HCT116 (cell line): ENCODE measurements at regions not wholly inside any gene's neighbourhood (a gene's known extent, or its start where the extent isn't known, plus 50 kb on each side); places are given as distances from the start of the nearest gene placed in this dataset.

ENCODE experiments used
- ATAC-seq: fragments of 200-7000 bp; cut with Tn5 transposase; 2 replicates; pipeline ENCODE4 v1.9.1; 2020; ENCODE audit warnings: mild to moderate bottlenecking, moderate library complexity
- BruUV-seq: library from RNA; stranded (reverse); fragments of 400-500 nt; replicated peaks from 2 replicates; lab custom pipeline; 2021; lab: Mats Ljungman, UMichigan
- CTCF ChIA-PET: fragments of 300-600 bp; sonication (Branson Sonifier 250); formaldehyde crosslinking; loops from one replicate; lab custom pipeline; 2021; ENCODE audit warnings: antibody characterized with exemption; lab: Charles Lee
- POLR2A ChIA-PET: fragments of 300-600, 350-600 bp; sonication (Branson Sonifier 250); formaldehyde crosslinking; loops from one replicate; lab custom pipeline; 2021; ENCODE audit warnings: antibody characterized with exemption; lab: Charles Lee
- RAD21 ChIA-PET, 2 experiments: fragments of 300-600 bp; sonication (Branson Sonifier 250); formaldehyde crosslinking; loops; one replicate each; lab custom pipeline; 2023; ENCODE audit warnings: low total read pairs in 2 of 2; ENCODE audit not compliant: uncharacterized antibody in 2 of 2, unreplicated experiment in 2 of 2, low non-redundant PET in 1 of 2; lab: Charles Lee
- DNase-seq: peaks from one replicate; pipeline ENCODE4 v3.0.0-alpha.2; 2010; ENCODE audit warnings: low read depth, low spot score
- H2AFZ ChIP-seq: fragments of 200-600 bp; shearing (Covaris generic), sonication (generic); 2 replicates; pipeline ENCODE4 v1.6.1; 2017; ENCODE audit warnings: low read depth, mixed run types, mixed read lengths, antibody characterized with exemption, low read length; ENCODE audit not compliant: poor library complexity, severe bottlenecking
- H3K27ac ChIP-seq: 2 replicates; pipeline ENCODE4 v1.5.1; 2012; ENCODE audit warnings: low read depth, low read length
- H3K27me3 ChIP-seq: fragments of 200-600 bp; sonication (generic); 2 replicates; pipeline ENCODE4 v1.6.1; 2016; ENCODE audit warnings: mixed run types, low read length, mixed read lengths; ENCODE audit not compliant: insufficient read depth
- H3K36me3 ChIP-seq, 2 experiments: fragments of 200-500 bp in 1 of 2; fragments of 200-600 bp in 1 of 2; sonication (Bioruptor generic) in 1 of 2; sonication (generic) in 1 of 2; 2 replicates each; pipeline versions ENCODE4 v1.5.1 to v1.6.1; 2014 to 2016; ENCODE audit warnings: low read length in 2 of 2, inconsistent platforms in 1 of 2, mixed read lengths in 1 of 2, mixed run types in 1 of 2; ENCODE audit not compliant: insufficient read depth in 2 of 2, control insufficient read depth in 1 of 2
- H3K4me1 ChIP-seq, 2 experiments: fragments of 200-600 bp in 1 of 2; sonication (generic) in 1 of 2; 2 replicates each; pipeline versions ENCODE4 v1.5.1 to v1.6.1; 2012 to 2017; ENCODE audit warnings: low read length in 2 of 2, inconsistent platforms in 1 of 2, mild to moderate bottlenecking in 1 of 2, mixed read lengths in 1 of 2, mixed run types in 1 of 2, moderate library complexity in 1 of 2; ENCODE audit not compliant: insufficient read depth in 2 of 2, control insufficient read depth in 1 of 2
- H3K4me2 ChIP-seq: fragments of 200-600 bp; sonication (generic); 2 replicates; pipeline ENCODE4 v1.6.1; 2017; ENCODE audit warnings: mixed run types, low read length, mixed read lengths
- H3K4me3 ChIP-seq, 2 experiments: fragments of 200-600 bp in 1 of 2; sonication (generic) in 1 of 2; replicated peaks in 1 of 2; 2 replicates each; pipeline ENCODE4 v1.5.1; 2011 to 2016; ENCODE audit warnings: low read length in 2 of 2, control low read depth in 1 of 2, low read depth in 1 of 2, mild to moderate bottlenecking in 1 of 2, mixed read lengths in 1 of 2, mixed run types in 1 of 2
- H3K79me2 ChIP-seq: fragments of 200-600 bp; sonication (generic); 2 replicates; pipeline ENCODE4 v1.6.1; 2017; ENCODE audit warnings: mild to moderate bottlenecking, mixed run types, low read length, moderate library complexity, mixed read lengths; ENCODE audit not compliant: insufficient read depth
- H3K9ac ChIP-seq: fragments of 200-600 bp; sonication (generic); 2 replicates; pipeline ENCODE4 v1.6.1; 2016; ENCODE audit warnings: low read length, mixed read lengths
- H3K9me2 ChIP-seq: fragments of 200-600 bp; sonication (generic), shearing (Covaris generic); 2 replicates; pipeline ENCODE4 v1.6.1; 2017; ENCODE audit warnings: mixed run types, mild to moderate bottlenecking, moderate library complexity; ENCODE audit not compliant: insufficient read depth
- H3K9me3 ChIP-seq, 2 experiments: fragments of 200-500 bp in 1 of 2; fragments of 200-600 bp in 1 of 2; sonication (Bioruptor generic) in 1 of 2; sonication (generic) in 1 of 2; 2 replicates each; pipeline ENCODE4 v1.6.1; 2014 to 2017; ENCODE audit warnings: low read length in 2 of 2, mixed read lengths in 2 of 2, inconsistent platforms in 1 of 2, low read depth in 1 of 2, mild to moderate bottlenecking in 1 of 2, mixed run types in 1 of 2, moderate library complexity in 1 of 2; ENCODE audit not compliant: control insufficient read depth in 1 of 2, insufficient read depth in 1 of 2
- H4K20me1 ChIP-seq: fragments of 200-600 bp; sonication (generic), shearing (Covaris generic); 2 replicates; pipeline ENCODE4 v1.6.1; 2017; ENCODE audit warnings: mixed run types, mild to moderate bottlenecking, moderate library complexity; ENCODE audit not compliant: insufficient read depth
- CBX3 ChIP-seq: IDR thresholded peaks from 2 replicates; pipeline ENCODE4 v1.6.1; 2012; ENCODE audit warnings: low read depth
- EGR1 ChIP-seq: IDR thresholded peaks from 2 replicates; pipeline ENCODE4 v1.6.1; 2012; ENCODE audit warnings: low read depth
- ELF1 ChIP-seq: IDR thresholded peaks from 2 replicates; pipeline ENCODE4 v1.6.1; 2012; ENCODE audit warnings: low read depth, borderline replicate concordance
- EZH2 ChIP-seq: fragments of 200-600 bp; sonication (generic); IDR thresholded peaks from 2 replicates; pipeline ENCODE4 v1.6.1; 2017; ENCODE audit warnings: antibody characterized with exemption, mixed run types
- FOSL1 ChIP-seq: IDR thresholded peaks from 2 replicates; pipeline ENCODE4 v1.6.1; 2012; ENCODE audit warnings: low read depth
- JUND ChIP-seq: IDR thresholded peaks from 2 replicates; pipeline ENCODE4 v1.6.1; 2012
- POLR2A ChIP-seq: IDR thresholded peaks from 2 replicates; pipeline ENCODE4 v1.7.0; 2011; ENCODE audit warnings: borderline replicate concordance; ENCODE audit not compliant: insufficient read depth, insufficient read length; ENCODE audit errors: extremely low read depth
- POLR2AphosphoS5 ChIP-seq: IDR thresholded peaks from 2 replicates; pipeline ENCODE4 v1.6.1; 2011; ENCODE audit warnings: mild to moderate bottlenecking, low read depth, low read length, moderate library complexity
- RAD21 ChIP-seq: IDR thresholded peaks from 2 replicates; pipeline ENCODE4 v1.6.1; 2012; ENCODE audit warnings: low read depth, mild to moderate bottlenecking
- SIN3A ChIP-seq: IDR thresholded peaks from 2 replicates; pipeline ENCODE4 v1.6.1; 2012; ENCODE audit warnings: low read depth
- SP1 ChIP-seq: IDR thresholded peaks from 2 replicates; pipeline ENCODE4 v1.6.1; 2012; ENCODE audit warnings: low read depth
- SRF ChIP-seq: IDR thresholded peaks from 2 replicates; pipeline ENCODE4 v1.6.1; 2012; ENCODE audit warnings: low read depth
- TCF7L2 ChIP-seq: IDR thresholded peaks from 2 replicates; pipeline ENCODE4 v1.7.0; 2011; ENCODE audit warnings: borderline replicate concordance, inconsistent platforms; ENCODE audit not compliant: insufficient read depth, insufficient read length; ENCODE audit errors: extremely low read depth
- ZFX ChIP-seq: fragments of 450-650 bp; IDR thresholded peaks from 2 replicates; pipeline ENCODE4 v1.6.1; 2017
- ZNF274 ChIP-seq: fragments of 200-500 bp; sonication (Bioruptor generic); IDR thresholded peaks from 2 replicates; pipeline ENCODE4 v1.6.1; 2014; ENCODE audit warnings: mild to moderate bottlenecking, low read depth, low read length, inconsistent platforms
- intact Hi-C: fragments of 100-400 bp; cut with micrococcal nuclease; formaldehyde crosslinking; loops from 2 replicates; pipeline ENCODE4 v1.10.0; 2022
- TF ChIP-seq, protein P1 (sequence below): IDR thresholded peaks from 2 replicates; pipeline ENCODE4 v1.6.1; 2011; ENCODE audit warnings: mild to moderate bottlenecking, low read length, moderate library complexity; ENCODE audit not compliant: insufficient replicate concordance; ENCODE audit errors: extremely low read depth
- TF ChIP-seq, protein P2 (sequence below): IDR thresholded peaks from 2 replicates; pipeline ENCODE4 v1.6.1; 2012
- TF ChIP-seq, protein P3 (sequence below), 3 experiments: fragments of 200-600 bp in 1 of 3; sonication (generic) in 1 of 3; IDR thresholded peaks in 2 of 3; conservative IDR thresholded peaks in 1 of 3; 2 replicates each; pipeline ENCODE4 v1.5.1; 2012 to 2017; ENCODE audit warnings: low read depth in 2 of 3, low read length in 2 of 3, antibody characterized with exemption in 1 of 3, borderline replicate concordance in 1 of 3, control low read depth in 1 of 3, mild to moderate bottlenecking in 1 of 3, mixed read lengths in 1 of 3, mixed run types in 1 of 3, moderate library complexity in 1 of 3; ENCODE audit not compliant: insufficient read depth in 1 of 3
- TF ChIP-seq, protein P4 (sequence below): IDR thresholded peaks from 2 replicates; pipeline ENCODE4 v1.6.1; 2012; ENCODE audit warnings: low read depth
- TF ChIP-seq, protein P5 (sequence below): IDR thresholded peaks from 2 replicates; pipeline ENCODE4 v1.6.1; 2012

DNA sequence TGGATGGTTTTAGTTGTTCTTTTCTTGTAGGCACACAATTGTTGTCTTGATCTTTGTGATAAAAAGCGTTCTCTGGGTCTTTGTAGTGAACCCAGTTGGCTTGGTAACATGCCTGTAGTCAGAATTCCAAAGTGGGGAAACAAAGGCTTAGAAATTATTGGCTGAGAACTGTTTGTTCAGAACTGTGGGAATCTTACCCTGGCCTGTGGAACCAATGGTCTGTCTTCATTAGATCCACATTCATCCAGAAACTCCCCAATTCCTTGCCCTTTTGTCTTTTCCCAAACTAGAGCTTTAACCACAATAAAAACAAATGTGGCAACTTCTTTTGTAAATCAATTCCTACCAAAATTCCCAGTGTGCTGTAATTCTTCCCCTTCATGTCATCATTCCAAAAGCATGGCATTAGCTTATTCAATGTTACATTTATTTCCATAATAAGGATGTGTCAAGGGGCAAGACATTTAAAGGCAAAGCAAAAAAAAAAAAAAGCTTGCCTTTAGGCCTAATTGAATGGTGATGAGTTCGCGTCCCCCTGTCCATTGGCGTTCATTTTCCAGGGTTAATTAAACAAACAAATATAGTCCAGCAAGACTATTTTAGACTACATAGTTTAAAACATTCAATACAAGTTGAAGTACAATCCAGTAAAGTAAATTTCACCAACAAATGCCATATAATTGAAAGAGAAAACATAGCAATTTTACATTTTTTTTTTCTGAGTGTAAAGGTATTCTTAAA lies 249.8 kb upstream of the ZNF608 start:
- Histone ChIP-seq H3K9ac (no peak overlapping the region), H3K36me3 (no peaks in the 10 kb centered on the region), H3K27me3 (no peaks in the 10 kb centered on the region), H3K9me2 (no peaks in the 10 kb centered on the region), H3K27ac (no peak overlapping the region), H3K4me3 (no peak overlapping the region), H3K79me2 (no peaks in the 10 kb centered on the region), H2AFZ (no peak overlapping the region), H4K20me1 (no peaks in the 10 kb centered on the region), H3K4me2 (no peak overlapping the region), H3K9me3 (no peaks in the 10 kb centered on the region), H3K4me1 (no peaks in the 10 kb centered on the region)
- TF ChIP-seq, protein P1, sequence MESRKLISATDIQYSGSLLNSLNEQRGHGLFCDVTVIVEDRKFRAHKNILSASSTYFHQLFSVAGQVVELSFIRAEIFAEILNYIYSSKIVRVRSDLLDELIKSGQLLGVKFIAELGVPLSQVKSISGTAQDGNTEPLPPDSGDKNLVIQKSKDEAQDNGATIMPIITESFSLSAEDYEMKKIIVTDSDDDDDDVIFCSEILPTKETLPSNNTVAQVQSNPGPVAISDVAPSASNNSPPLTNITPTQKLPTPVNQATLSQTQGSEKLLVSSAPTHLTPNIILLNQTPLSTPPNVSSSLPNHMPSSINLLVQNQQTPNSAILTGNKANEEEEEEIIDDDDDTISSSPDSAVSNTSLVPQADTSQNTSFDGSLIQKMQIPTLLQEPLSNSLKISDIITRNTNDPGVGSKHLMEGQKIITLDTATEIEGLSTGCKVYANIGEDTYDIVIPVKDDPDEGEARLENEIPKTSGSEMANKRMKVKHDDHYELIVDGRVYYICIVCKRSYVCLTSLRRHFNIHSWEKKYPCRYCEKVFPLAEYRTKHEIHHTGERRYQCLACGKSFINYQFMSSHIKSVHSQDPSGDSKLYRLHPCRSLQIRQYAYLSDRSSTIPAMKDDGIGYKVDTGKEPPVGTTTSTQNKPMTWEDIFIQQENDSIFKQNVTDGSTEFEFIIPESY = no peak
- TF ChIP-seq EZH2 (no peak), RAD21 (no peak), JUND (no peak), SIN3A (no peak), SP1 (no peak), FOSL1 (no peak), EGR1 (no peak), TCF7L2 (no peak), ZFX (no peak), ELF1 (no peak), SRF (no peak), ZNF274 (no peak), POLR2AphosphoS5 (no peak), POLR2A (no peak), CBX3 (no peak)
- TF ChIP-seq, protein P2, sequence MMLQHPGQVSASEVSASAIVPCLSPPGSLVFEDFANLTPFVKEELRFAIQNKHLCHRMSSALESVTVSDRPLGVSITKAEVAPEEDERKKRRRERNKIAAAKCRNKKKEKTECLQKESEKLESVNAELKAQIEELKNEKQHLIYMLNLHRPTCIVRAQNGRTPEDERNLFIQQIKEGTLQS = no peak
- TF ChIP-seq, protein P3, sequence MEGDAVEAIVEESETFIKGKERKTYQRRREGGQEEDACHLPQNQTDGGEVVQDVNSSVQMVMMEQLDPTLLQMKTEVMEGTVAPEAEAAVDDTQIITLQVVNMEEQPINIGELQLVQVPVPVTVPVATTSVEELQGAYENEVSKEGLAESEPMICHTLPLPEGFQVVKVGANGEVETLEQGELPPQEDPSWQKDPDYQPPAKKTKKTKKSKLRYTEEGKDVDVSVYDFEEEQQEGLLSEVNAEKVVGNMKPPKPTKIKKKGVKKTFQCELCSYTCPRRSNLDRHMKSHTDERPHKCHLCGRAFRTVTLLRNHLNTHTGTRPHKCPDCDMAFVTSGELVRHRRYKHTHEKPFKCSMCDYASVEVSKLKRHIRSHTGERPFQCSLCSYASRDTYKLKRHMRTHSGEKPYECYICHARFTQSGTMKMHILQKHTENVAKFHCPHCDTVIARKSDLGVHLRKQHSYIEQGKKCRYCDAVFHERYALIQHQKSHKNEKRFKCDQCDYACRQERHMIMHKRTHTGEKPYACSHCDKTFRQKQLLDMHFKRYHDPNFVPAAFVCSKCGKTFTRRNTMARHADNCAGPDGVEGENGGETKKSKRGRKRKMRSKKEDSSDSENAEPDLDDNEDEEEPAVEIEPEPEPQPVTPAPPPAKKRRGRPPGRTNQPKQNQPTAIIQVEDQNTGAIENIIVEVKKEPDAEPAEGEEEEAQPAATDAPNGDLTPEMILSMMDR (IDR thresholded peaks at IDR 0.05 in 2 of 3, conservative IDR thresholded peaks at IDR 0.05 in 1 of 3; ENCODE audit: borderline replicate concordance in 1 of 3, insufficient read depth in 1 of 3, low read depth in 2 of 3, low read length in 2 of 3) = no peak
- TF ChIP-seq, protein P4, sequence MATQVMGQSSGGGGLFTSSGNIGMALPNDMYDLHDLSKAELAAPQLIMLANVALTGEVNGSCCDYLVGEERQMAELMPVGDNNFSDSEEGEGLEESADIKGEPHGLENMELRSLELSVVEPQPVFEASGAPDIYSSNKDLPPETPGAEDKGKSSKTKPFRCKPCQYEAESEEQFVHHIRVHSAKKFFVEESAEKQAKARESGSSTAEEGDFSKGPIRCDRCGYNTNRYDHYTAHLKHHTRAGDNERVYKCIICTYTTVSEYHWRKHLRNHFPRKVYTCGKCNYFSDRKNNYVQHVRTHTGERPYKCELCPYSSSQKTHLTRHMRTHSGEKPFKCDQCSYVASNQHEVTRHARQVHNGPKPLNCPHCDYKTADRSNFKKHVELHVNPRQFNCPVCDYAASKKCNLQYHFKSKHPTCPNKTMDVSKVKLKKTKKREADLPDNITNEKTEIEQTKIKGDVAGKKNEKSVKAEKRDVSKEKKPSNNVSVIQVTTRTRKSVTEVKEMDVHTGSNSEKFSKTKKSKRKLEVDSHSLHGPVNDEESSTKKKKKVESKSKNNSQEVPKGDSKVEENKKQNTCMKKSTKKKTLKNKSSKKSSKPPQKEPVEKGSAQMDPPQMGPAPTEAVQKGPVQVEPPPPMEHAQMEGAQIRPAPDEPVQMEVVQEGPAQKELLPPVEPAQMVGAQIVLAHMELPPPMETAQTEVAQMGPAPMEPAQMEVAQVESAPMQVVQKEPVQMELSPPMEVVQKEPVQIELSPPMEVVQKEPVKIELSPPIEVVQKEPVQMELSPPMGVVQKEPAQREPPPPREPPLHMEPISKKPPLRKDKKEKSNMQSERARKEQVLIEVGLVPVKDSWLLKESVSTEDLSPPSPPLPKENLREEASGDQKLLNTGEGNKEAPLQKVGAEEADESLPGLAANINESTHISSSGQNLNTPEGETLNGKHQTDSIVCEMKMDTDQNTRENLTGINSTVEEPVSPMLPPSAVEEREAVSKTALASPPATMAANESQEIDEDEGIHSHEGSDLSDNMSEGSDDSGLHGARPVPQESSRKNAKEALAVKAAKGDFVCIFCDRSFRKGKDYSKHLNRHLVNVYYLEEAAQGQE = no peak
- TF ChIP-seq, protein P5, sequence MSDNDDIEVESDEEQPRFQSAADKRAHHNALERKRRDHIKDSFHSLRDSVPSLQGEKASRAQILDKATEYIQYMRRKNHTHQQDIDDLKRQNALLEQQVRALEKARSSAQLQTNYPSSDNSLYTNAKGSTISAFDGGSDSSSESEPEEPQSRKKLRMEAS = no peak
- CTCF ChIA-PET = no interaction called here
- ATAC-seq (no peak), DNase-seq (no peak)
- no TSS peak for BruUV-seq
- intact Hi-C loops = no loop called here
- POLR2A ChIA-PET = no interaction called here
- RAD21 ChIA-PET = no interaction called here
